K562 (cell line): ENCODE measurements at regions not wholly inside any gene's neighbourhood (a gene's known extent, or its start where the extent isn't known, plus 50 kb on each side); places are given as distances from the start of the nearest gene placed in this dataset.

Experiments used
- BRCA1 ChIP-seq, 2 experiments: fragments of 450-650 bp in 1 of 2; sonication (generic) in 1 of 2; formaldehyde crosslinking in 1 of 2; IDR thresholded peaks; 2 replicates each; pipeline versions ENCODE4 v1.5.0 to v1.6.1; 2017 to 2020; ENCODE audit warnings: mild to moderate bottlenecking in 1 of 2, missing genetic modification reagents in 1 of 2
- CBFB ChIP-seq: sonication (generic); formaldehyde crosslinking; IDR thresholded peaks from 2 replicates; pipeline ENCODE4 v1.4.0; 2020; ENCODE audit warnings: mild to moderate bottlenecking, missing genetic modification reagents
- CBX5 ChIP-seq: IDR thresholded peaks from 2 replicates; pipeline ENCODE4 v1.6.1; 2014; ENCODE audit warnings: low read depth, borderline replicate concordance
- HEY1 ChIP-seq: fragments of 250-450 bp; sonication (Bioruptor Pico); IDR thresholded peaks from 2 replicates; pipeline ENCODE4 v1.5.0; 2020; ENCODE audit warnings: mild to moderate bottlenecking, moderate library complexity, borderline replicate concordance
- KDM4B ChIP-seq, 2 experiments: fragments of 450-650 bp in 1 of 2; sonication (generic) in 1 of 2; IDR thresholded peaks; 2 replicates each; pipeline ENCODE4 v1.6.1; 2016 to 2017; ENCODE audit warnings: borderline replicate concordance in 2 of 2, antibody characterized with exemption in 1 of 2, low read depth in 1 of 2, mild to moderate bottlenecking in 1 of 2
- NCOA1 ChIP-seq: fragments of 450-650 bp; IDR thresholded peaks from 2 replicates; pipeline ENCODE4 v1.6.1; 2016; ENCODE audit warnings: low read depth
- TF ChIP-seq, protein P1 (sequence below), 3 experiments: IDR thresholded peaks in 2 of 3; conservative IDR thresholded peaks in 1 of 3; 2 replicates each; pipeline ENCODE4 v1.5.1; 2011 to 2012; ENCODE audit warnings: low read length in 3 of 3, mild to moderate bottlenecking in 3 of 3, control low read depth in 2 of 3, improper control_type of control experiment in 1 of 3, inconsistent platforms in 1 of 3, low read depth in 1 of 3, mixed read lengths in 1 of 3, moderate library complexity in 1 of 3; ENCODE audit not compliant: insufficient read depth in 2 of 3
- TF ChIP-seq, protein P2 (sequence below), 2 experiments: IDR thresholded peaks in 1 of 2; conservative IDR thresholded peaks in 1 of 2; 2 replicates each; pipeline ENCODE4 v1.6.1; 2016; ENCODE audit warnings: low read depth in 2 of 2, mild to moderate bottlenecking in 1 of 2, missing compliant biosample characterization in 1 of 2, missing genetic modification characterization in 1 of 2, moderate library complexity in 1 of 2
- TF ChIP-seq, protein P3 (sequence below): fragments of 450-650 bp; IDR thresholded peaks from 2 replicates; pipeline ENCODE4 v1.6.1; 2016; ENCODE audit warnings: borderline replicate concordance

DNA sequence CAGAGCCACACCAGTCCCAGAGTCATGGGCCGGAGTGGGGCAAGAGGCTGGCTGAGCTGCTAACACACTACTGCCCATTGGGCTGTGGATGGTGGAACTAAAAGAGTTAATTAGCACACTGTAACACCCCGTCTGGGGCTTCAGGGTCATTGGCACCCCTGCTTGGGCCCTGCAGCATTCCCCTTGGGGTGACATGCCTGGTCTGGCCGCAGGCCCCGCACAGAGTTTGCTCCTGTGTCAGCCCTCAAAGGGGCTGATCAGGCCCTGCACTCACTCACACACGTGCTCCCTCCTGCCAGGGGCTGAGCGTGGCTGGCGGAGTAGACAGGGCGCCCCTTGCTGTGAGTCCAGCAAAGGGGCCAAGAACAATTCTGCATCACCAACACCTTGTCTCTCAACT lies 1499.6 kb upstream of the TMEM132C start:
- TF ChIP-seq, protein P1, sequence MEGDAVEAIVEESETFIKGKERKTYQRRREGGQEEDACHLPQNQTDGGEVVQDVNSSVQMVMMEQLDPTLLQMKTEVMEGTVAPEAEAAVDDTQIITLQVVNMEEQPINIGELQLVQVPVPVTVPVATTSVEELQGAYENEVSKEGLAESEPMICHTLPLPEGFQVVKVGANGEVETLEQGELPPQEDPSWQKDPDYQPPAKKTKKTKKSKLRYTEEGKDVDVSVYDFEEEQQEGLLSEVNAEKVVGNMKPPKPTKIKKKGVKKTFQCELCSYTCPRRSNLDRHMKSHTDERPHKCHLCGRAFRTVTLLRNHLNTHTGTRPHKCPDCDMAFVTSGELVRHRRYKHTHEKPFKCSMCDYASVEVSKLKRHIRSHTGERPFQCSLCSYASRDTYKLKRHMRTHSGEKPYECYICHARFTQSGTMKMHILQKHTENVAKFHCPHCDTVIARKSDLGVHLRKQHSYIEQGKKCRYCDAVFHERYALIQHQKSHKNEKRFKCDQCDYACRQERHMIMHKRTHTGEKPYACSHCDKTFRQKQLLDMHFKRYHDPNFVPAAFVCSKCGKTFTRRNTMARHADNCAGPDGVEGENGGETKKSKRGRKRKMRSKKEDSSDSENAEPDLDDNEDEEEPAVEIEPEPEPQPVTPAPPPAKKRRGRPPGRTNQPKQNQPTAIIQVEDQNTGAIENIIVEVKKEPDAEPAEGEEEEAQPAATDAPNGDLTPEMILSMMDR (IDR thresholded peaks at IDR 0.05 in 2 of 3, conservative IDR thresholded peaks at IDR 0.05 in 1 of 3; ENCODE audit: insufficient read depth in 2 of 3, low read depth in 1 of 3, low read length in 3 of 3) = no peak
- TF ChIP-seq KDM4B (IDR thresholded peaks at IDR 0.05; ENCODE audit: borderline replicate concordance in 2 of 2, low read depth in 1 of 2) (no peak), BRCA1 (IDR thresholded peaks at IDR 0.05) (no peak), BRCA1 (CRISPR knock-in tag; IDR thresholded peaks at IDR 0.05) (no peak), HEY1 (CRISPR knock-in tag) (no peak), NCOA1 (no peak), CBX5 (no peak), CBFB (no peak)
- TF ChIP-seq, protein P2, sequence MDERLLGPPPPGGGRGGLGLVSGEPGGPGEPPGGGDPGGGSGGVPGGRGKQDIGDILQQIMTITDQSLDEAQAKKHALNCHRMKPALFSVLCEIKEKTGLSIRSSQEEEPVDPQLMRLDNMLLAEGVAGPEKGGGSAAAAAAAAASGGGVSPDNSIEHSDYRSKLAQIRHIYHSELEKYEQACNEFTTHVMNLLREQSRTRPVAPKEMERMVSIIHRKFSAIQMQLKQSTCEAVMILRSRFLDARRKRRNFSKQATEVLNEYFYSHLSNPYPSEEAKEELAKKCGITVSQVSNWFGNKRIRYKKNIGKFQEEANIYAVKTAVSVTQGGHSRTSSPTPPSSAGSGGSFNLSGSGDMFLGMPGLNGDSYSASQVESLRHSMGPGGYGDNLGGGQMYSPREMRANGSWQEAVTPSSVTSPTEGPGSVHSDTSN (CRISPR knock-in tag; IDR thresholded peaks at IDR 0.05; ENCODE audit: low read depth) = no peak
- TF ChIP-seq, protein P2 (tag; conservative IDR thresholded peaks at IDR 0.05; ENCODE audit: low read depth) = no peak
- TF ChIP-seq, protein P3, sequence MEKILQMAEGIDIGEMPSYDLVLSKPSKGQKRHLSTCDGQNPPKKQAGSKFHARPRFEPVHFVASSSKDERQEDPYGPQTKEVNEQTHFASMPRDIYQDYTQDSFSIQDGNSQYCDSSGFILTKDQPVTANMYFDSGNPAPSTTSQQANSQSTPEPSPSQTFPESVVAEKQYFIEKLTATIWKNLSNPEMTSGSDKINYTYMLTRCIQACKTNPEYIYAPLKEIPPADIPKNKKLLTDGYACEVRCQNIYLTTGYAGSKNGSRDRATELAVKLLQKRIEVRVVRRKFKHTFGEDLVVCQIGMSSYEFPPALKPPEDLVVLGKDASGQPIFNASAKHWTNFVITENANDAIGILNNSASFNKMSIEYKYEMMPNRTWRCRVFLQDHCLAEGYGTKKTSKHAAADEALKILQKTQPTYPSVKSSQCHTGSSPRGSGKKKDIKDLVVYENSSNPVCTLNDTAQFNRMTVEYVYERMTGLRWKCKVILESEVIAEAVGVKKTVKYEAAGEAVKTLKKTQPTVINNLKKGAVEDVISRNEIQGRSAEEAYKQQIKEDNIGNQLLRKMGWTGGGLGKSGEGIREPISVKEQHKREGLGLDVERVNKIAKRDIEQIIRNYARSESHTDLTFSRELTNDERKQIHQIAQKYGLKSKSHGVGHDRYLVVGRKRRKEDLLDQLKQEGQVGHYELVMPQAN = no peak
